ENCODE measurements at regions not wholly inside any gene's neighbourhood (a gene's known extent, or its start where the extent isn't known, plus 50 kb on each side); places are given as distances from the start of the nearest gene placed in this dataset.
"Not testable (repeated sequence)": the region's sequence is repeated elsewhere in the genome, so short reads cannot be mapped to it uniquely, and the experiment has no call there.

DNA sequence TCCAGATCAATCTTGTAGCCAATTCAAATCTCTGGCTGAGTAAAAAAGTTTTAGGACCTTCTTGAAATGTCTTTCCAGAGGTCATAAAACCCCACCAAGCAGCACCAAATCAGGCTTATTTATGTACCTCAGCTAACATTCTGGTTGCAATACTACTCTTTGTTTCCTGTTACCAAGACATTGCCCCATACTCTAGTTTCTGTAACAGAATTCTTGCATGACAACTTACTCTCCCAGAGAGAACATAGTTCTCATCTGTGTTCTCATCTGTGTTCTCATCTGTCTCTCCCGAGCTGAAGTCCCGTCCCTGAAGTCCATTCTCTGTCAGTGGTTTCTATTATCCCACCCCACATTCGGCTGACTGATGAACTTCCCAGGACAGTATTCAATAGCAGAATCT, 1285.1 kb downstream of the XPNPEP1 start:
- no peak for DNase-seq

DNA sequence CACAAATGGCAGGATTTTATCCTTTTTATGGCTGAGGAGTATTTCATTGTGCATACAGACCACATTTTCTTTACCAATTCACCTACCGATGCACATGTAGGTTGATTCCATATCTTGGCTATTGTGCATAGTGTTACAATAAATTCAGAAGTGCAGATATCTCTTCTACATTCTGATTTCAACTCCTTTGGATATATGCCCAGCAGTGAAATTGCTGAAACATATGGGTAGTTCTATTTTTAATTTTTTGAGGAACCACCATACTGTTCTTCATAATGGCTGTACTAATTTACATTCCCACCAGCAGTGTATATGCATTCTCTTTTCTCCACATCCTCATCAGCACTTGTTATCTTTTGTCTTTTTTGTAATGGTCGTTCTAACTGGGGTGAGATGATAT, 1290.3 kb downstream of the XPNPEP1 start:
- no peak for DNase-seq

DNA sequence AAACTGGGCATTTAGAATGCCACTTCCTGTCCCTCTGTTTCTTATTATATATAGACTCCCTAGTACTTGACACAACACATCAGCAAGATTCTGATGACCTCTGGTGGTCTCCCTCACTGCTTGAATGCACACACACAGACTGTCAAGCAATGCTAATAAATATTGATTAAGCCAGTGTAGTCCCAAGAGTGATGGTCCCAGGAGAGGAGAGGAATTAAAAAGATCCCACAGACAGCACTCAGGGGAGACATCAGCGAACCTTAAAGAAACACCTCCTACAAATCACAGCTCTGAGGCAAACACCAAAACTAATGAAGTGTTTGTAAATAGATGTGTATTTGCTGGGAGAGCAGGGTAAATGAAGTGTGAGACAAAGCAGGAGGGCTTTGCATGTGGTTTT, 1291.2 kb downstream of the XPNPEP1 start:
- no peak for DNase-seq

DNA sequence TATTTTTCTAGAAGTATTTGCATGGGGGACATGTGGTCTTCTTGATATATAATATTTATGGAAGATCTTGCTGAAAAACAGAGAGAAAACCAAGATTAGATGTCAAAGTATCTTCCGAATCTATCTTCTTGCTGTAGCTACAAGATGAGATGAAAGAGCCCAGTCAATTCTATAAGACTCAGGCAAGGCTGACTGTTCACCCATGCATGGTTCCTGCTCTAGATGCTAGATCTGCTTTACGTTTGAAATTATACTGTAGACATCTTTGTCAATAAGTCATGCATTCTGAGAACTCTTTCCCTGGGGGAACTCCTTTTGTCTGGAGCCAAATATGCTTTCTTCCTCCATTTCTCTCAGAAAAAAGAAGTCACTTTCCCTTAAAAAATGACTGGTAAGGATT, 1292.0 kb downstream of the XPNPEP1 start:
- no peak for DNase-seq

DNA sequence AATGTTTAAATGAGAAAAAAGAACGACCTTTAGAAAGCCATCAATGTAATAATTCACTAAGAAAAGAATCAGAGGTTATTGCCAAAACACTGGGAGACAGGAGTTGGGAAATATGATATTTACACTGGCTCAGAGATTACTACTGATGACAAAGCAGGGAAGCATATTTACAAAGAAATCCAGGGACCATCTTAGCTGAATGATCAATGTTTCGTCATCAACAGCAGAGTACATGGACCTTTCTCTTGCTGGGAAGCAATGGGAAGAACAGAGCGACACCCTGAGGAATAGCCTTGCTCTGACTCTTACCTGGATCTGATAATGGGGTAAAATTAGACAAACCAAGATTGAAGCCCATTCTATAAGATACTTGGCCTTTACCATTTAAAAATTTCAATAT, 1293.5 kb downstream of the XPNPEP1 start:
- DNase-seq = no peak

DNA sequence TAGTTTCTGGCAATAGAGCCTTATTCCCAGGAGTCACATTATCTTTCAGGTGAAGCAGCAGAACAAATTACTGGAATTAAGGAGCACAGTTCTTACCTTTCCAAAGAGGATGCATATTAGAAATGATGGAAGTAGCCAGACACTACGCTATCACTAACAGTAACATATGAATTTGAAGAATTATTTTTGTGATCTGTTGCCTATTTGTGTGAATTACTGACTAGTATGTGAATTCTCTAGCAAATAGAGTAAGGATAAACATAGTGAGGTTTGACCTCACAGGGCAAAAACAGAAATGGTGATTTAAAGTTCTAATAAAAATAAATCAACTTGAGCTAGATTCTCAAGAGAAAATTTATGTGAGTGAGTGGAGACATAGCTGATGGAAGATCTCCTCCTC, 1299.3 kb downstream of the XPNPEP1 start:
- DNase-seq = no peak

DNA sequence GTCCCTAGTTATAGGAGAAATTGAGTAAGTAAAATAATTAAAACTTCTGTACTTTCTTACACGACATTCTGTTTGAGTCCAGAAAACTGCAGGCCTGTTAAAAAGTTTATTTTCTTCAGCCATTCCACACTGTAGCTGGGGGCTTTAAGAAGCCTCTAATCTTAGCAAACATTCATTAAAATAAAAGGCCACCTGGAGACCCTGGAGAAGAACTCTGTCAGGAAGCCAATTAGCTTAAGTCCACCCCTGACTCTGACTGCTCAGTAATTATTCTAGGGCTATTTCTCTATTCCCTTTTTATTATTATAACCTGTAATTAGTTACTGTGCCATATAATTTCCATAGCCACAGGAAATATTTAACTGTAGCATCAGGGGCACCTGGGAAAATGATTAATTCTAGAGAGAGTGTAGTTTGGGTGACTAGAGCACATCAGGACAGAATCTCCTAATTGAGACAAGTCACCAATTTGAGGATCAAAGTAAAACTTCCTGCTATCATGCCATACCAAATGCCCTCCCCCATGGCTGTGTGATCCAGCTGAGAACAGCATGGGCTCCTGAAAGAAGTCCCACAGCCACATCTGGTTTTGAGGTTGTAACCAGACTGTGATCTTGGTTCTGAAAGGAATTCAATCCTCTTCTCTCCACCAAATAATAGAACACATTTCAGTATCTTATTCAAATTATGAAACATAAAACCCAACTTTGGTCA, 1302.3 kb downstream of the XPNPEP1 start:
- no peak for DNase-seq

DNA sequence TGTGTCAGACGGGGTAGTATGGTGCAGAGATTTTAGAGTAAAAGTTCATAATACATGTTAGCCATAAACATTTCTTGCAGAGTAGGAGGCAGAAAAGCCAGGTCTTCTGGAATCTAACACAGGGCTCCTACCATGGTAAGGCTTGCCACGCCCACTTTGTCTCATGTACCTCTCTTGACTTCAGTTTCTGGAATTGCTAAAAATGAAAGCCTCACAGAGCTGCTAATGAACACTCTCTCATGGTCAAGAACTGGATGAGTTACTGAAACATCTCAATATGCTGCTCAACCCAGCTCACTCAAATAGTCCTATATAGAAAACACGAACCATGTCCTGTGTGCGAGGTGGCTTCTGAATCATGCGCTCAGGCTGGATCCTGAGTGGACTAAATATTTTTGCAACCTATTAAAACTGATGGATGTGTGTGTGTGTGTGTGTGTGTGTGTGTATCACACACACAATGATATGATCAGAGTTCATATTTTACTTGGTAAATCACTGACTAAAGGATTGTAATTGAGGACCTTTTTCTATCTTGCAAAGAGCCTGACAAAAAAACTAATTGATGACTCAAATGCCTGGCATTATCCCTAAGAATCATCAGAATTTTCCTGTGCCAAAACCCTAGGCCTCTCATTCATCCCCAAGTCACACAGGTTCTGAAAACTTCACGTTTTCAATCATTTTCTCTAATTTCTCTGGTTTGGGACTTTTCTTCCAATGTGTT, 1306.6 kb downstream of the XPNPEP1 start:
- DNase-seq = no peak

DNA sequence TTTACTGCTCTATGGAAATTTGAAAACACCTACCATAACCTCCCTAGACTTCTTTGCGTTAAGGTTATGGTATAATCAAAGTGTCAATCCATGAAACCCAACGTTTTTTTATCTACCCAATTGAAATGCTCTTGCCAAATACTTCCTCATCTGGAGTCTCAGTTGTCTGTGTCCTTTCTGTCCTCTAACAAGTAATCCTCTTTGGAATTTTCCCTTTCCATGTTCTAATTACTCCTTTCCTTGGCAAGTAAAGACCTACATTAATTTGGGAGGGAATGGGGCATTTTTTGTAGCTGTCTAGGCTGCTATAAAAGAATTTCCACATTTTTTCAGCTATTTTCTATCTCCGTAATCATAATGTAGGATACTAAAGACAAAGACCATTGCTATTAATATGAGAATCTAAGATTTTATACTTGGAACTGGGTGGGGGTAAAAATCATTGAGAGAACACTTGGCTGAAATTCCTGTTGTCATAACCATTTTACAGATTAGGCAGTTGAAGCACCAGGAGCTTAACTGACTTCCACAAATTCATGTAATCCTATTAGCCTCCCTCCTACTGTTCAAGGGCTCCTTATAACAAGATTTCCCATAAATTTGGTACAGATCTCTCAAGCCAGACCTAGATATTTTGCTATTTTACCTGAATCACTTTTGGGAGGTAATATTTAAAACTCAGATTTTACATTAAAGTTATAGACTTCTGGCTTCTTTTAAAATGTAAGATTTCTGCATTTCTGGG, 1307.6 kb downstream of the XPNPEP1 start:
- no peak for DNase-seq

DNA sequence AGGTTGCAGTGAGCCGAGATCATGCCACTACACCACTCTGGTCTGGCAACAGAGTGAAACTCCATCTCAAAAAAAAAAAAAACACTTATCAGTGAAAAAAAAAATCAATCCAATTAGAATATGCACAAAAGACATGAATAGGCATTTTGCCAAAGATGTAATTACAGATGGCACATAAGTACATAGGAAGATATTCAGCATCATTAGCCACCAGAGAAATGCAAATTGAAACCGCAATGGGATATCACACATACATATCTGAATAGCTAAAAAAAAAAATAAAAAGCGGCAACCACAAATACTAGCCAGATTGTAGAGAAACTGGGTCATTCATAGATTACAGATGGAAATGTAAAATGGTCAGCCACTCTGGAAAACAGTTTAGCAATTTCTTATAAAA, 1310.8 kb downstream of the XPNPEP1 start:
- DNase-seq = no peak

DNA sequence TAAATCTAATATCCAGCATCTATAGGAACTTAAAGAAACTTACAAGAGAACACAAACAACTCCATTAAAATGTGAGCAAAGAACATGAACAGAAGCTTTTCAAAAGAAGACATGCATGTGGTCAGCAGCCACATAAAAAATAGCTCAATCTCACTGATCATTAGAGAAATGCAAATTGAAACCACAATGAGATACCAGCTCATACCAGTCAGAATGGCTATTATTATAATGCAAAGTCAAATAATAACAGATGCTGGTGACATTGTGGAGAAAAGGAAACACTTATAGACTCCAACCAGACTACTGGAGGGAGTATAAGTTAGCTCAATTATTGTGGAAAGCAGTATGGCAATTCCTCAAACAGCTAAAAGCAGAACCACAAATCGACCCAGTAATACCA, 1314.5 kb downstream of the XPNPEP1 start:
- no peak for DNase-seq

DNA sequence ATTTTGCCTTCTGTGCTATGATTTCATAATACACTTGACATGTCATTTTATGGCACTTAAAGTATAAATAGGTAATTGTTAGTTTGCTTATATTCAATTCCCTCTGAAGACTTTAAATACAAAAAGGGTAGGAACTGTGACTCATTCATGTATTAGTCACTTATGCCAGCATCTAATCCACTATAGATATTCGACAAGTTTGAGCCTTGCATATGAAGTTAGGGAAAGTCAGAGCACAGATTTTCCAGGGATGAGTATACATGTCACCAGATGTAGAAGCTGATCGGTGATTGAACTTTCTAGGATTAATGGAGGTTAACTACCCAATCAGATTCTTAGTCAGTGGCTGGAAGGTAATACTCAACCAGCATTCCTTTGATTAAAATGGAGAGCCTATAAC, 1321.5 kb downstream of the XPNPEP1 start:
- peak; percentile 38 for DNase-seq

DNA sequence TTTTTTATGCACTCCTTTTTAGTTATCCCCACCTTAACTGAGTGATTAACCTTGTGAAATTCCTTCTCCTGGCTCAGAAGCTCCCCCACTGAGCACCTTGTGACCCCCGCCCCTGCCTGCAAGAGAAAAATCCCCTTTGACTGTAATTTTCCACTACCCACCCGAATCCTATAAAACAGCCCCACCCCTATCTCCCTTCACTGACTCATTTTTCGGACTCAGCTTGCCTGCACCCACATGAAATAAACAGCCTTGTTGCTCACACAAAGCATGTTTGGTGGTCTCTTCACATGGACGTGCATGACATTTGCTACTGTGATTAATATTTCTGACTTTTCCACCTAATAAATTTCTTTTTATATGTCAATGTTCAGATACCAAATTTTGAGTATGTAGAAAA, 1322.8 kb downstream of the XPNPEP1 start:
- not testable (repeated sequence) for DNase-seq

DNA sequence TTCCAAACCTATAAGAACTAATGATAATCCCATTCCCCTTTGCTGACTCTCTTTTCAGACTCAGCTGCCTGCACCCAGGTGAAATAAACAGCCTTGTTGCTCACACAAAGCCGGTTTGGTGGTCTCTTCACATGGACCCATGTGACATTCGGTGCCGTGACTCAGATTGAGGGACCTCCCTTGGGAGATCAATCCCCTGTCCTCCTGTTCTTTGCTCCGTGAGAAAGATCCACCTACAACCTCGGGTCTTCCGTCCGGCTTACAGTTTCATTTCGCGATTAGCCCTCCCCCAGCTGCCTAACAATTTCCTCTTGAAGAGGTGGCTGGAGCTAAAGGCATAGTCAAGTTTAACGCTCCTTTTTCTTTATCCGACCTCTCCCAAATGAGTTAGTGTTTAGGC, 1324.0 kb downstream of the XPNPEP1 start:
- DNase-seq = not testable (repeated sequence)

DNA sequence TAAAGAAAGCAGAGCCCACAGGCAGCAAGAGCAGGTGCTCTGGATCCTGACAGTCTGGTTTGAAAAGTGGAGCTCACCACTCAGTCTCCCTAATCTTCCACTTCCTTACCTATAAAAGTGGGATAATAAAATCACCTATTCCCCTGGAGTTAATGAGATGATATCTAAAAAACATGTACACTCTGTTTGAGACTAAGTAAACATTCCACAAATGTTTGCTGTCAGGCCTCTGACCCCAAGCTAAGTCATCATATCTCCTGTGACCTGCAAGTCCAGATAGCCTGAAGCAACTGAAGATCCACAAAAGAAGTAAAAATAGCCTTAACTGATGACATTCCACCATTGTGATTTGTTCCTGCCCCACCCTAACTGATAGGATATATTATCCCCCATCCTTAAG, 1324.5 kb downstream of the XPNPEP1 start:
- peak; percentile 61 for DNase-seq

DNA sequence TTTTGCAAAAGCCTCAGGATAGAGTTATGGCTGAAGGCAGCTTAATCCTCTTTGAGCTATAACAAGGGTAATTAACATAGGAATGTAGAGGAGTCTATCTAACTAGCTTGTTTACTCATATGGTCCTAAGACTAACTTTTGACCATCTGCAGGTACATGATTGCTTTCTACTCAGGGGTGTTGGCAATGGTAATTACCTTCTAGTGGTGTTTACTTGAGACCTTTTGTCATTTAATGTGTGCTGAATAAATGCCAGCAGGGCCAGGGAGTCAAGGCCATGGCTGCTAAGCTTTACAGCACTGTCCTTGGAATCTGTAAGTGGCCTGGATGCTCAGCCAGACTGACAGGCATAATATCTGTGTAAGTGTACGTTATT, 1325.0 kb downstream of the XPNPEP1 start:
- no peak for DNase-seq

DNA sequence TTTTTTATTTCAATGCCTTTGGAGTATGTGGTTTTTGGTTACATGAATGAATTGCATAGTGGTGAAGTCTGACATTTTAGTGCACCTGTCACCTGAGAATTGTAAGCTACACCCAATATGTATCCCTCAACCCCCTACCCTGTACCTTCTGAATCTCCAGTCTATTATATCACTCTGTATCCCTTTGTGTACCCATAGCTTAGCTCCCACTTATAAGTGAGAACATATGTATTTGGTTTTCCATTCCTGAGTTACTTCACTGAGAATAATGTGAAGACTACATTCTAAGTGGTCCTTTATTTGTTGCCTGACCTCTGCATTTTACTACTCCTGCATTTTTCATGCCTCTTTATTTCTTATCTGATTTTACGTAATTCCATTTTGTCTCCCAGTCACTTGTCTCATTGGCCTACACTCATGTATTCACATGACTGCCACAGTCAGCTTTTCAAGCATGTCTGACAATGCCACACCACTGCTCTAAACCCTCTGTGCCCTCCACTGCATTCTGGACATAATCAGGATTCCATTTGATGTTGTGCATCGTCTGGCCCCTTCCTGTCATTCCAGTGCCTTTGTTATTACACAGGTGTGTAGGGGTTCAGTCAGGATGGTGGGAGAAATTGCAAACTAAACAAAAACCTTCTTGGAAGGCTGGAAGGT, 1325.5 kb downstream of the XPNPEP1 start:
- peak; percentile 69 for DNase-seq

DNA sequence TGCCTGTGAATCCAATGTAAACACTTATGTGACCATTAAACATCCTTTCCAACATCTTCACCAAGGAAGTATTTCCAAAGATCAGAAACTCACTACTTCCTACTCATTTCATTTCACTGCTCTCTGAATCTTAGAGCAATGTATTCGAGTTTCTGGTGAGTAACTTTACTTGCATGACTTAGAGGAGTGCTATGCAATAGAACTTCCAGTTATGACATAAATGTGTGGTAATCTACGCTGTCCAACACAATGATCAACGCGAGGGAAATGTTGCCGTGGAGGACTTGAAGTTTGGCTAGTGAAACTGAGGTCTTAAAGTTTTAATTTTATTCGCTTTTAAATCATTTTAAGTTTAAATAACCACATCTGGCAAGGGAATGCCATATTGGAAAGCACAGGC, 1326.3 kb downstream of the XPNPEP1 start:
- no peak for DNase-seq

DNA sequence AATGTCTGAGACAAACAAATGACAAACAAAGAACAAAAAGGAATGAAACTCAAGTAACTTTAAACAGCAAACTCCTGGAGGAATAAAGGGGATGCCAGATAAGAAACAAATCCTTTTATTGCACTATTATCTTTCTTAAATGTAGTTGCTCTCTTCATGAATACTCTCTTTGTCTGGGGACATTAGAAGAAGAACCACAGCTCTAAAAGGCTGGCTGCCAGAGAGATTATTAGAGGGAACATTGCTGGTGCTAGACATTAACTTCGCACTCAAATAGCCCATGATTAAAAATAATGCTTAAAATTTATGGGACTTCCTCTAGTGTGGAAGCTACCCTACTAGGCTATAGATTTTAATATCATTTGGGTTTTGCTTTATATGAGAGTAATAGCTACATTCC, 1330.4 kb downstream of the XPNPEP1 start:
- DNase-seq = no peak

DNA sequence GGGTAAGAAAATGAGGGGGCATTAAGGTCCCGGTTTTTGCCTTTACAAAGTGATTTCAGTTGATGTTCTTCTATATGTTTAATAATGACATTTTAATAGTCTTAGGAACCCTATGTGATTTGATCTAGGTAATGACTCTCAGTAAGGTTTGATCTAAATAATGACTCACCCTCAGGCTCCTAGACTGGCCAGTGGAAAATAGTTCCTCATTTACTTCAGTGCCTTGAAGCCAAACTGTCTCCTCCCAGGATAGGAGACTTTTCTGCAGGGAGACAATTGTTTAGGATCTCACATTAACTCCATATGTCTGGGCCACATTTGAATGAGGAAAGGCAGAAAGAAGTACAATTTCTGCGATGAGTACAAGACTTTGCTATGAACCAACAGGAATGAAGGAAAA, 1331.9 kb downstream of the XPNPEP1 start:
- no peak for DNase-seq

DNA sequence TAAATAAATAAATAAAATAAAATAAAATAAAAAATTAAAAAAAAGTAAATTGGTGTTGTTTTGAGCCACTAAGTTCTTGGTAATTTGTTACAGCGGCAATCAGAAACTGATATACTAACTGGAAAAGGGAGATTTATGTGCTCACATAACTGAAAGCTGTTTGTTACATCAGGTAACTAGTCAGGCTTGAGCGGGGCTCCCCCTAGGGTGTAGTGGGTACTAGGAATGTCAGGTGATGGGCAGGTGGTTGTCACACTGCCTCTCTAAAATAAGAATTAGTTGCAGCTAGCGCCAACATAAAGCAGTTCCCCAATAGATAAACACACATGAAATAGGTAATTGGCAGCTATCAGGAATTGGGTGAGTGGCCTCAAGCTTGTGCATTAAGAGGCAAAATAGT, 1336.9 kb downstream of the XPNPEP1 start:
- no peak for DNase-seq

DNA sequence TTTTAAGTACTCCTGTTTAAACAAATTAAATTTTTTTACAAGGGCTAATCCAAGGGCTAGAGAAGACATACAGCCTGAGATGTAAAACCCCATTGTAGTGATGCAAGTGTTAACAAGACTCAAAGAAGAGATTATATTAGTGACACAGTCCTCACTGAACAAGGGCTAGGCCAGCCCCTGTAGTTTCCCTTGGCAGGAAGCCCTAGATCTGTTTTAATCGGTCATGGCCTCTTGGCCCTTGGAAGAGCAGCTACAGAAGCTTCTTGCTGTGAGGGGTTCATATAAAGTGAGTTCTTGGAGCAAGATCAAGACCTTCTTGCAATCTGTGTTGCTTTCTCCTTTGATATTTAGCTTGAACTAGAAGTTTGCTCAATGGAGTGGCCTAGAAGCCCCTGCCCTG, 1339.4 kb downstream of the XPNPEP1 start:
- DNase-seq = no peak

DNA sequence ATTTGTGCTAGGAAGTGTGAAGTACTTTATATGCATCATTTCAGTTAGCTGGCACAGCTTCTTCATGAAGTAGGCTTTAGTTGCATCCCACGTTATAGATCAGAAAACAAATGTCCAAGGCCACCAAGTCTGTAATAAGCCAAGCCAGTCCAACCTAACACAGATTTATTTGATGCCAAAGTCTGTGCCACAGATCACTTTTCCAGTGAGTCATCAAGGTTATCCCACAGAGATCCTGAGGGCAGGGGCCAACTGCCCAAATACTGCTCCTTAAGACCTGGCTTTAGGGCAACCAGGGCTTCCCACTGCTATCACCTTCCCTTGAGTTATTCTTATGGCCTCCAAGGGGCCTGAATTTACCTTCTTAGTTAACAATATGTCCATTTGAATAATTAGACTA, 1340.4 kb downstream of the XPNPEP1 start:
- DNase-seq = no peak

DNA sequence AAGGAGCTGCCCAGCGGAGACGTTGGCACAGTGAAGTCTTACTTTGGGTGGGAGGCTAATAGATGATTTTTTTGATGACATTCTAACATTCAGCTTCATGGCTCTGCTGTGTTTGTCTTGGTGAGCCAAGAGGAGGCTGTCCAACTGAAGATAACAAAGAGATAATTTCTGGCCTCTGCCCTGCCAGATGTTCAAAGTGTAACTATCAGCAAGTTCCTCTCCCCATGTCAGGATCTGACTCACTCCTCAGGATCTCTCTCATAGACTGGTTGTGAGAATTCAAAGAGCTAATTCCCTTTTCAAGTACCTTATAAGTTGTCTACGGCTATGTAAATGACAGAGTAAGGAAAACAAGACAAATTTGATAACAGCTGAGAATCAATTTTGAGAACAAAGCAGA, 1340.9 kb downstream of the XPNPEP1 start:
- DNase-seq = no peak
